ENCODE measurements at regions not wholly inside any gene's neighbourhood (a gene's known extent, or its start where the extent isn't known, plus 50 kb on each side); places are given as distances from the start of the nearest gene placed in this dataset.

DNA sequence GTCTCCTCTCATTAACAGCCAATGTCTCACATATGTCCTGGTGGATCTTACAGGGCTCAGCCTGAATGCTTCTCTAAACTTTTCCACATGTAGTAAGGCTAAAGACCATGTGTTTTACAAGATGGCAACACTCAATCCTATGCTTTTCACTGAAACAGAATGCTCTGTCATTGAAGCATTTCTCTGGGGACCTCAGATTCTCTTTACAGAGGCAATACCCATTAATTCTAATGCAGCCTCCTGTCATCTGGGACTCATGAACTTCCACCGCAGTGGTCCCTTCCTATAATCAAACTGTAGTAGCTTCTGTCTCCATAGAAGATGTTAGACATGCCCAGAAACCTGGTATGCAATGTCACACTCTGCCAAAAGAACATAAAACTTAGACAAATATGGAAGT is 926.6 kb upstream of the RBFOX1 start:
- DNase-seq (ENCODE audit: low read depth, low spot score), result no peak

DNA sequence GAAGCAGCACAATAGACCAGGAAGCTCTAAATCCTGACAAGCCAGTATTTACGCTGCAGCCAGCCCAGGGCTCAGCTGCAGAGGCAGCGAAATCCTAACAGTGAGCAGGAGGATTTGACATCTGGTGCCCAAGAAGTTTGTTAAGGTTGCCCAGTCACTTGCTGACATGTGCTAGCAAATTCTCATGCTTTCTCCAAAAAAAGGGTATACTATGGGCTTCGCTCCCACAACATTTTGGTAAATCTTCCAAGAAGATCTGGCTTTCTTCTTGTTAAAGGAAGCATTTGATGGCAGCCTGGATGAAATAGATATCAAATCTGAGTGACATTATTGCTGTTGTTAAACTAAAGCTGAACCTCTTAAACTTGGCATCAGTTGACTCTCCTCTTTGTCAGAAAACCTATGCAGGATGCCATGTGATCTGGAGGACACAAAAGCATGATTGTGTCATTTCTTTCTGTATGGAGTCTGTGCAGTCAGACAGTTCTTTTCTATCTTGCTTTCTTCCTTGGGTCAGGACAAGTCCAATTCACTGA is 949.7 kb upstream of the RBFOX1 start:
- no peak for DNase-seq (ENCODE audit: low read depth, low spot score)

DNA sequence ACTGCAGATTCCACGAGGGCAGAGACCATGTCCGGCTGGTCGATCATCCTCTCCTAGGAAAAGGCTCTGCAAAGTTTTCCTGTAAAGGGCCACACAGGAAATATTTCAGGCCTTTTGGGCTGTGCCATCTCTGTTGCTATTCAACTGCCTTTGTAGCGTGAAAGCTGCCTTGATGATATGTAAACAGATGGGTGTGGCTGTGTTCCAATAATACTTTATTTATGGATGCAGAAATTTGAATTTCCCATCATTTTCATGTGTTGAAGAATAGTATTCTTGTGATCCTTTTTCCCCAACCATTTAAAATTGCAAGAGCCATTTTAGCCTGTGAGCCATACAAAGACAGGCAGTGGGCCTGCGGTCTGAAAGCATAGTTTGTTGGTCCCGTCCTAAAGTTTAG is 950.7 kb upstream of the RBFOX1 start:
- no peak for DNase-seq (ENCODE audit: low read depth, low spot score)

GRCh38 chr16:6377956-6378355 is 954.7 kb upstream of the RBFOX1 start:
- no peak for DNase-seq (ENCODE audit: low read depth, low spot score)

- no peak for DNase-seq (ENCODE audit: low read depth, low spot score)
These were observed 957.1 kb upstream of the RBFOX1 start for GRCh38 chr16:6375465-6376075.

DNA sequence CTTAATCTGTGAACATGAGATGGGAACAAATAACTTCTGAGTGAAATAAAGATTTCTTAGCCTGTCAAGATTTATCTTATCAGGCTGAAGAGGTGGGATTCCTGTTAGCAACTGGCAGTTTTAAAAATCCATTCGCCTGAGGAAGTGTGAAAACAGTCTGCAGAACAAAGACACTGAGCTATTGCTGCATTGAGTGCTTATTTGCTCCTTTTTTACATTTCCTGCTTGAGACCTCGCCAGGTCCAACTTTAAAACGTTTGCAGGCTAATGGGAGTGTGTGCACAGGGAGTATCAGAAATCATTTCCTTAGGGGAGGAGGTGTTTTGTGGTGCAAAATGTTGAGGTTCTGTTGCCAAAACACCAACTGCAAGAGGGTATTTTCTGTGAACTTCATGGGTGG is 957.8 kb upstream of the RBFOX1 start:
- DNase-seq (ENCODE audit: low read depth, low spot score), result no peak

DNA sequence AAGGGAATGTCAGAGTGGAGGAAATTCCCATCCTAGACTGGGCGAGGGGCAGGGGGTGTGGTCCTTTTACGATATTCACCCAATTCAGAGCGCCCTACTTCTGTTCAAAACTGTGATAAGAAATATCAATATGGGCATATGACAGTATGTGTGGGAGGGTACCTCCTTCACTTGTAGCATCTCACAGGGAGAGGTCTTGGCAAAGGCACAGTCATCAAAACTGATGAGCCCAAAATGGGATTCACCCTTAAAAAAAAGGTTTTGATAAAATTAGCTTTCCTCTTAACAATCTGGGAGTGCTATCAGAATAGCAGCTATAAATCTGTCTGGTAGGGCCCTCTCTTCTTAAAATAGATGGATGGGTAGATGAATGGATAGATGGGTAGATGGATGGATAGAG is 967.8 kb upstream of the RBFOX1 start:
- no peak for DNase-seq (ENCODE audit: low read depth, low spot score)

DNA sequence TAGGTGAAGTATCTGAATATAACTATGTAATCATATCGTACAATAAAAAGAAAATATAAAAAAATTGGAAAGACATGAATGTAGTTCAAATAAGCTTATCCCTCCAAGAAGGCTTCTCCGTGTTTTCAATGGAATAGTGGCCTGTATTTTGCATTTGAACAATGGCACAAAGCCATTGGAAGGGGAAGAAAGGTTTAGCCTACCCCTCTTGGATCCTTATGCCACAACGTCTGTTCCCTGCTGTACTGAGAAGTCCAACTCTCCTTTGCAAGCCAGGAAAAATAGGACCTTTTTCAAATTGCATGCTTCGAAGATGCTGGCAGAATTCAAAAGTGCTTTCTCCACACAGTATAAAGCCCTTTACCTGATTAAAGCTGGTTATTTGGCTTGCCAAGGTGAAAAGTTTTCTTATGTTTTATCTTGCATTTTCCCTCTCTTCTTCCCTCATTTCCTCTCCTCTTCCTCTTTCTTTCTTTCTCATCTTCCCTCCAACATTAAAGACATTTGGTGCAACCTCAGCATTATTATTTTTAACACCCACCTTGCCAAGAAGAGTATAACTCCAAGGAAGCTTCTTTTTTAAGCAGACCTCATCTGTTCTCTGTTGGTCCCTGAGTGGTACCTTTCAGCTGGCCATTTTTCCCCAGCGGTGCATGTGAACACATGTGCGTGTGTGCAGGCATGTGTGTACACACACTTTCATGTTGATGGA is 968.6 kb upstream of the RBFOX1 start:
- no peak for DNase-seq (ENCODE audit: low read depth, low spot score)

GRCh38 chr16:6363396-6363795 is 969.2 kb upstream of the RBFOX1 start:
- DNase-seq (ENCODE audit: low read depth, low spot score), result no peak

- no peak for DNase-seq (ENCODE audit: low read depth, low spot score)
These were observed 970.3 kb upstream of the RBFOX1 start for GRCh38 chr16:6362321-6362720.

DNA sequence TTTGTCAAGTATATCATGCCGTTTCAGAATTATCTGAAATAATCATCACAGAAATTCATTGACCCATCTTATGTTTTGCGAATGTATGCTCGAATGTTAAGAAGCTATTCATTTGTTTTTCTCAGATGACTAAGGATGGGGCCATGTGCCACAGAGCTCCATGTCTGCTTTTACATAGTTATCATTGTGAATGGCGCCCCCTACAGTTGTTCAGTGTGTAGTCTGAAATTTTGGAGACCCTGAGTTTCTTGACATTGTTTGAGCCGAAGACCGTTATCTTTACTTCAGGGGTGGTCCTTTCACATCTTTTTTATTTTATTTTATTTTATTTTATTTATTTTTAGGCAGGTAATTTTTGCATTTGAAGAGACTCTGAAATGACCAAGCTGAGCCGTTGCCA is 972.0 kb upstream of the RBFOX1 start:
- DNase-seq (ENCODE audit: low read depth, low spot score), result no peak

DNA sequence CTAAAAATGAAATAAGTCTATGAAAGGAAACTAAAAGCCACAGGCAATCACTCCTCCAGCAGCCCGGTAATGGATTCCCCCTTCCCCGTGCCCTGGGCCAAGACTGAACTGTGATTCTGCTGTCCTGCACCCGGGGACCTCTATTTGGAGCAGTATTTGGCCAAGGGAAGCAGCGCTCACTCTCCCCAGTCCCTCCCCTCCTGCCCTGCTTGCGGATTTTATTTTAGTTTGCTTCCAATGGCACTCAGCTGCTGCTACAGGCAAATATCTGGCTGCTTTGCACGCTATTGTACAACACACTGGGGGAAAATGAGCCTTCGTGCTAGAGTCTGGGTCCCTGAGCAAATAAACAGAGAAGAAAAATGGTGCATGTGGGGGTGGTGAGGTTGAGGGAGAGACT is 975.7 kb upstream of the RBFOX1 start:
- DNase-seq (ENCODE audit: low read depth, low spot score), result no peak

DNA sequence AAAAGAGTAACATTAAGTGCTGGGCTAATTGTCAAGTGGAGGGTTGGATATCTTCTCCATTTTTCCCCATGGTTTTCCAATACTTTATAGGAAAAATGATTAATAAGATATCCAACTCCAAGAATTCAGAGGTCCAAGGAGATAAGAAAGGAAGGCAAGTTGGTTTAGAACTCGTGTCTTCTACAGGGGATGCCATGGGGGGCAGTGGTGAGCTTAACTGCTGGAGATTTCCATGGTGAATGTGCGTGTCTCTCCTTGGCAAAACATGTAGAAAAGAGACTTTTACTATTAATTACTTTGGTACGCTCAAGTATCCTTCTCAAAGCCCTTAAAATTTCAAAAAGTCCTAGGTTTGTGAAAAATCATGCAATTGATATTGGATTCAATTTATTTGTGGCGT is 982.9 kb upstream of the RBFOX1 start:
- DNase-seq (ENCODE audit: low read depth, low spot score), result no peak

DNA sequence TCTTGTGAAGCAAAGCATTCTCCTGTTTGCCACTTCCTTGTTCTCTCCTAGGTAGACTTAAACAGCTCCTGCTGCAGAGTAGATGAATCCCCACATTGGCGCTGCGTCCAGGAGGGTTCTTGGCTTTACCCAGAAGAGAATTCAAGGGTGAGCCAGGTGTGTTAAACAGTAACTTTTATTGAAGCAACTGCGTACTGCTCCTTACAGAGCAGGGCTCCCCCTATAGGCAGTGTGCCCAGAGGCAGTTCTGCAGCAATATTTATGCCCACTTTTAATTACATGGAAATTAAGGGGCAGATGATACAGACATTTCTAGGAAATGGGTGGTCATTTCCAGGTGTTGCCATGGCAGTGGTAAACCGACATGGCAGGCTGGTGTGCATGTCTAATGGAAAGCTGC is 987.6 kb upstream of the RBFOX1 start:
- DNase-seq (ENCODE audit: low read depth, low spot score), result no peak

DNA sequence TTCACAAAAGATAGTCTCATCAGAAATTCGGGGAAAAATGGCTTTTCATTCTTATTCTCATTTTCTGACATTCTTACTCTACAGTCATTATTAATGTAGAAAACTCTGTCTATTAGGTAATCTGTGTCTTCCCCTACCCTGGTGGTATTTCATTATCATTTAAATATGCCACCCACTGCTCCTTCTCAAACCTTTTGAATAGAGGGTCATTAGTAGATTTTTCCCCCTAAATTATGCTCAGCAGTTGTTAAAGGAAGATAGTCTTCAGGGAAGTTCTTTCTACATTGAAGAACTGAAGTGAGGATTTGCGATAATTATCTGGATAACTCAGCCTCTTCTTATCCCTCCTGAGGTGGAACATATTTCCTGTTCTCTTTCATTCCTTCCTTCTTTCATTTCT is 989.5 kb upstream of the RBFOX1 start:
- DNase-seq (ENCODE audit: low read depth, low spot score), result no peak

- no peak for DNase-seq (ENCODE audit: low read depth, low spot score)
These were observed 990.7 kb upstream of the RBFOX1 start for GRCh38 chr16:6341981-6342380.

DNA sequence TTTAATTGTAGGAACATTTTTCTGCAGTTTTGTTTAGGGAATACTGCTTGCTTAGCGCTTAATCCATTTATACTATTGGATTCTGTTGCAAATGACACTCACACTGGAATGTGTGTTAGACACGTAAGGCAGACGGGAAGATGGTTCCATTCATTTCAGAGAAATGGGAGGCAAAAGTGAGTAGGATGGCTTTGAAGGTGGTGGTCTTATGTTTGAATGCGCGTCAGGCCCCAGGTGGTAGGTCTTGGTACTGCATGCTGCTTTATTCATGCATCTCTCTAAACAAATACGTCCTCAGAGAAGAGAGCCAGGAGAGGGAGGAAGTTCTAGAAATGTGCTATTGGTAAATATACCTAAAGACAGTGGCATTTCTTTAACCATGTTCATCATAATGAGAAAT is 997.6 kb upstream of the RBFOX1 start:
- no peak for DNase-seq (ENCODE audit: low read depth, low spot score)

GRCh38 chr16:6331770-6332169 is 1000.9 kb upstream of the RBFOX1 start:
- DNase-seq (ENCODE audit: low read depth, low spot score), result no peak

DNA sequence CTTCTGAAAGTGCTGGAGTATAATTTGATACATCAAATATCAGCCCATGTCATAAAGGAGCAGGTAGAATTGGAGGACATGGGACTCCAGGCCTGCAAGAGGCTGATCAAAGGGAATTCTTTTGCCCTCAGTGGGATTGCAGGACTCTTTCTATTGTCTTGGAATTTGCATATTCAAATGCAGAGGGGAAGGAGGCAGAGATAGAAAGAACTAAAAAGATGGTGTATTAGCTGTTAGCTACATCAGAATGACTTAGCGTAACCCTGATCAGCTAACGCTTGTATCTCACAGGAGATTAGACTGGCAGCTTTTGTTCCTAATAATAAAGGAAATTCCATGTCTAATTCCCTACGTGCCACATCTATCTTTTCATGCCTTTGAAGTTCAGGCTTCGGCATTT is 1014.7 kb upstream of the RBFOX1 start:
- DNase-seq (ENCODE audit: low read depth, low spot score), result no peak

- DNase-seq (ENCODE audit: low read depth, low spot score), result no peak
These were observed 1023.4 kb upstream of the RBFOX1 start for GRCh38 chr16:6309271-6309670.

DNA sequence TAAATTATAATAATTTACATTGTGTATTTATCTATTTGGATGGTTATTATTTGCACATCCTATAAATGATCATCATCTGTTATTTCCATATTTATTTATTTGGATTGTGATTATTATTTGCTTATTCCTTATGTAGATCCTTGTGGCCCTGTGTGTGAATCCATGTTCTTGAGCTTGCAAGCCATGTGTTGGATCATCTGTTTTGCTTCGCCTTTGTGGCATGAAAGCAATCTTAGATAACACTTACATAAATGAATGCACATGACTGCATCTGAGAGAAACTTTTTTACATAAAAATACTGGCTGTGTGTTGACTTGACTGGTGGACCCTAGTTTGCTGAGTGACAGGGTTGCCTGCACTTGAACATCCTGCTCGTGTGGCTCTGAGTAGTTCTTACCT is 1024.5 kb upstream of the RBFOX1 start:
- no peak for DNase-seq (ENCODE audit: low read depth, low spot score)

DNA sequence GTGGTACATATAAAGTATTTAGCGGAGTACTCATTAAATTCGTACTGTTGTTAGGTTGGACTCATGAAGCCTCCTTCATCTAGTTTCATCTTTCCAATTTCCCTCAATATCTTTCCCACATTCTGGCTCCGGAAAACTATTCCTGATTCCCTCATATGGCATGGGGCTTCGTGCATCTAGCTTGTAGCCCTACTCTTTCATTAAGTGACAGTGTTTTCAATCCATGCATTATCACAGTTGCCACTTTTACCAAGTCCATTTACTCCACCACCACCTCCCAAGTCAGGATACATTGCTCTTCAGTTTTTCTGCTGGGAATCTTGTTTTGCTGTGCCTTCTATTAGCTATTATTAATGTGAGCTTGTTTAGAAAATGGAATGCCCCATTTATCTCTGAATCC is 1032.1 kb upstream of the RBFOX1 start:
- DNase-seq (ENCODE audit: low read depth, low spot score), result no peak

DNA sequence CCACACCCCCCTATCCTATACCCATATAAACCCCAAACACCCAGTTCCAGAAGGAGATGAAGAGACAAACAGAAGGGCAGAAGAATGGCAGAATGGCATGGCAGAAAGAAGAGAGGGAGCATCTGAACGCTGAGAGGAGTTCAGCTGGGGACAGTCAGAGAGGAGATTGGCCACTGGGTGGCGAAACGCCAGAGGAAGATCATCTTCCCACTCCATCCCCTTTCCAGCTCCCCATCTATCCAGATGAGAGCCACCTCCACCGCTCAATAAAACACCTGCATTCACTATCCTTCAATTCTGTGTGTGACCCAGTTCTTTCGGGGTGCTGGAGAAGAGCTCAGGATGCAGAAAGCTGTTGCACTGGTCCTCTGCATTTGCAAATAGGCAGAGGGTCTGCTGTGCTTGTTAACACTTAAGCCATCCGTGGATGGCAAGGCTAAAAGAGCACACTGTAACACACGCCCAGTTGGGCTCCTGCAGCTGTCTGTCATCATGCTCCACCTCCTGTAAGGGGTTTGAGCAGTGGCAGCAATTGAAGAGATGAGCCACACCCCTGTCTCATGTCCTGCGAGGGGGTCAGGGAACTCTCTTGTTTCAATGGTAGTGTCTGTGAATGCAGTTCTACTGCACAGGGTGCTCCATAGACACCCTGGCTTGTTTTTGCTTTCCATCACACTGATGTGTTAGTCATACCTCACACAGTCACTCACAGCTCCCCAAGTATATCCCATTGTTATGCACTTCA is 1034.8 kb upstream of the RBFOX1 start:
- DNase-seq (ENCODE audit: low read depth, low spot score), result no peak

Measured in smooth muscle cell of the brain vasculature (primary cell).